Erythroblast (primary cell): ENCODE measurements at regions not wholly inside any gene's neighbourhood (a gene's known extent, or its start where the extent isn't known, plus 50 kb on each side); places are given as distances from the start of the nearest gene placed in this dataset.

ENCODE experiments used
- GATA1 ChIP-seq: IDR thresholded peaks from 2 replicates; pipeline ENCODE4 v1.6.1; 2011; ENCODE audit warnings: low read depth, mild to moderate bottlenecking, control low read depth, low read length, moderate library complexity
- POLR2A ChIP-seq: IDR thresholded peaks from 2 replicates; pipeline ENCODE4 v1.6.1; 2011; ENCODE audit warnings: mild to moderate bottlenecking, low read length

DNA sequence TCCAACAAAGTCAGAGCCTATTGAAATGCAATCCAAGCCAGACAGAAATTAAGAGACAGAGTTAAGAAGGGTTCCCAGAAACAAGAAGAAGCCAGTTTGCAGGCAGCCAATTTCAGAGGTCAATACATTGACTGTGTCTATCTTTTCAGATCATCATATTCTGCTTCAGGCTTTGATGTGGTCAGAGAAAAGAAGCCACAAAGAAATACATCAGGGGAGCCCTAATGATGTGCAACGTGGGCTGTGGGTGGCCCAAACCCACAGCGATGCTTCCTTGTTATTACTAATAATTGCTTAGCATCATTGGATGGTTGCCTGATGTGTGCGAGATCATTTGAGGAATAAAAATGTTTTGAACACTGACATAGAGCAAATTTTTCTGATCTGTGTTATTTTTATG lies 99.0 kb upstream of the DUSP21 start:
- TF ChIP-seq POLR2A (no peak), GATA1 (no peak)
